ENCODE measurements at regions not wholly inside any gene's neighbourhood (a gene's known extent, or its start where the extent isn't known, plus 50 kb on each side); places are given as distances from the start of the nearest gene placed in this dataset.

GRCh38 chr5:3122985-3123762, 371.7 kb upstream of the IRX2 start:
- no peak for TF ChIP-seq CTCF (IDR thresholded peaks at IDR 0.05)

- TF ChIP-seq CTCF (IDR thresholded peaks at IDR 0.05), result no peak
These were observed 370.7 kb upstream of the IRX2 start for GRCh38 chr5:3122216-3122615.

- no peak for TF ChIP-seq CTCF (IDR thresholded peaks at IDR 0.05)
These were observed 370.3 kb upstream of the IRX2 start for GRCh38 chr5:3121813-3122212.

- no peak for TF ChIP-seq CTCF (IDR thresholded peaks at IDR 0.05)
These were observed 368.6 kb upstream of the IRX2 start for GRCh38 chr5:3120028-3120427.

GRCh38 chr5:3119435-3119834, 368.0 kb upstream of the IRX2 start:
- no peak for TF ChIP-seq CTCF (IDR thresholded peaks at IDR 0.05)

GRCh38 chr5:3118340-3118739, 366.9 kb upstream of the IRX2 start:
- TF ChIP-seq CTCF (IDR thresholded peaks at IDR 0.05), result no peak

- no peak for TF ChIP-seq CTCF (IDR thresholded peaks at IDR 0.05)
These were observed 364.9 kb upstream of the IRX2 start for GRCh38 chr5:3116366-3116765.

GRCh38 chr5:3114467-3114866, 363.0 kb upstream of the IRX2 start:
- no peak for TF ChIP-seq CTCF (IDR thresholded peaks at IDR 0.05)

Data from LNCAP (cell line).